Bronchial epithelial cell (primary cell): ENCODE measurements at regions not wholly inside any gene's neighbourhood (a gene's known extent, or its start where the extent isn't known, plus 50 kb on each side); places are given as distances from the start of the nearest gene placed in this dataset.

Experiments
- DNase-seq: peaks from one replicate; pipeline ENCODE4 v3.0.0-alpha.2; 2010; ENCODE audit warnings: low read depth
- FAIRE-seq: peaks from 2 replicates; lab custom pipeline; 2011; peaks lifted over from hg19 to GRCh38; lab: Jason Lieb, UNC
- H3K27me3 ChIP-seq: 2 replicates; pipeline ENCODE4 v1.5.1; 2011; ENCODE audit warnings: low read length; ENCODE audit not compliant: control insufficient read depth, insufficient read depth
- H3K36me3 ChIP-seq: 2 replicates; pipeline ENCODE4 v1.5.1; 2011; ENCODE audit warnings: low read length; ENCODE audit not compliant: control insufficient read depth, insufficient read depth
- H3K4me3 ChIP-seq: 2 replicates; pipeline ENCODE4 v1.5.1; 2011; ENCODE audit warnings: mild to moderate bottlenecking, low read depth, low read length, control low read depth
- CTCF ChIP-seq: IDR thresholded peaks from 2 replicates; pipeline ENCODE4 v1.5.1; 2011; ENCODE audit warnings: mild to moderate bottlenecking, moderate library complexity, low read length, control low read depth, inconsistent platforms; ENCODE audit not compliant: insufficient read depth, severe bottlenecking

DNA sequence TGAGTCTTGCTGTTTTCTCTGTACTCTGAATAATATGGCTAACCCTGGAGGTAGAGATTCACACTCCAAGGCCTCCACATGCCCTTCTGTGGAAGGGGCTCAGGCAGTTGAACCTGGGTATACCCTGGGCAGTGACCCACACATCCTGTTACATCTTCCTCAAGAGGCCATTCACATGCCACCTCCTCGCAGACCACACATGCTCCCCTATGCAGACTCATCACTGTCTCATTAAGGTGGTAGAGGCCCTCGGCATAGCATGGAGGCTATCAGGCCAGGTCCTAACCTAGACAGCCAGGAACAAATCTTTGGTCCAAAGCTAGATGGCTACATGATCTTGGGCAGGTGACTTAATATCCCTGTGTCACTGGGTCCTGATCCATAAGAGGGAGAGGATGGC, 363.9 kb upstream of the ZNF507 start:
- no peak for TF ChIP-seq CTCF
- FAIRE-seq (no peak), DNase-seq (no peak)
- Histone ChIP-seq H3K4me3 (no peak overlapping the region), H3K36me3 (no peaks in the 10 kb centered on the region), H3K27me3 (no peaks in the 10 kb centered on the region)

GRCh38 chr19:31983647-31984046, 361.8 kb upstream of the ZNF507 start:
- DNase-seq (no peak), FAIRE-seq (no peak)
- TF ChIP-seq CTCF = no peak
- Histone ChIP-seq H3K4me3 (no peak overlapping the region), H3K27me3 (no peaks in the 10 kb centered on the region), H3K36me3 (no peaks in the 10 kb centered on the region)

- H3K27me3 ChIP-seq = no peaks in the 10 kb centered on the region
- H3K36me3 ChIP-seq = no peaks in the 10 kb centered on the region
- TF ChIP-seq CTCF = no peak
- no peak overlapping the region for H3K4me3 ChIP-seq
- FAIRE-seq (no peak), DNase-seq (no peak)
Observed at GRCh38 chr19:31985001-31985605, 360.3 kb upstream of the ZNF507 start.

GRCh38 chr19:31986951-31987350, 358.5 kb upstream of the ZNF507 start:
- Histone ChIP-seq H3K27me3 (no peaks in the 10 kb centered on the region), H3K36me3 (no peaks in the 10 kb centered on the region), H3K4me3 (no peak overlapping the region)
- FAIRE-seq (no peak), DNase-seq (no peak)
- TF ChIP-seq CTCF = no peak

GRCh38 chr19:31988256-31988655, 357.2 kb upstream of the ZNF507 start:
- no peak for FAIRE-seq
- DNase-seq = no peak
- H3K27me3 ChIP-seq = no peaks in the 10 kb centered on the region
- no peaks in the 10 kb centered on the region for H3K36me3 ChIP-seq
- no peak for TF ChIP-seq CTCF
- no peak overlapping the region for H3K4me3 ChIP-seq
